ENCODE measurements at regions not wholly inside any gene's neighbourhood (a gene's known extent, or its start where the extent isn't known, plus 50 kb on each side); places are given as distances from the start of the nearest gene placed in this dataset.

DNA sequence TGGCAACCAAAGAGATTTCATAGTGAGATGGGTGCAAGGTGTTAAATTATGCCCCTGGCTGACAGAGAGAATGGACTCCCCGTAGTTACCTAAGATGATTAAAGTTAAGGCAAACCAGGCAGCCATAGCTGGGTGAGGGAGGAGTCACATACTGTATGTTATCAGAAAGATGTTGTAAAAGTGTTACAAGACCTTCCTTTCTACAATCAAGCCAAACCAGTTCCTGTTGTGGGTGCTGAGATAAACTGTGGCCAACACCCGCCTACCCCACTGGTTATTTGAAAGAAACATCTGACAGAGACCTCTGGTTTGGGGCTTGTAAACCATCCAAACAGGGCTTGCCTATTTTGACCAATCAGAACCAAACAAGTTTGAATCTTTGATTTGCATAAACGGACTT is 684.7 kb upstream of the NUDT12 start:
- Histone ChIP-seq H4K8ac (ENCODE audit: low read depth in 2 of 2, low read length in 2 of 2) (no peak overlapping the region), H3K18ac (ENCODE audit: low read depth, low read length) (no peak overlapping the region), H3K79me1 (ENCODE audit: low read depth in 1 of 2, low read length in 2 of 2) (no peaks in the 10 kb centered on the region), H2BK5ac (ENCODE audit: low read depth, low read length, poor library complexity, severe bottlenecking) (no peak overlapping the region), H3K4me1 (ENCODE audit: control insufficient read depth, insufficient read depth, low read length) (no peaks in the 10 kb centered on the region), H2AK9ac (replicated peaks; ENCODE audit: low read depth, low read length, poor library complexity) (no peak overlapping the region), H2AFZ (replicated peaks; ENCODE audit: low read length, poor library complexity) (no peak overlapping the region), H3K4me2 (ENCODE audit: low read depth, low read length) (no peak overlapping the region), H3K27me3 (ENCODE audit: control insufficient read depth, insufficient read depth, low read length) (no peaks in the 10 kb centered on the region), H2BK120ac (ENCODE audit: low read depth, low read length) (no peak overlapping the region), H4K20me1 (ENCODE audit: insufficient read depth, low read length) (no peaks in the 10 kb centered on the region), H2BK20ac (ENCODE audit: low read depth, low read length) (no peak overlapping the region), H3K9me1 (ENCODE audit: insufficient read depth, low read length) (no peaks in the 10 kb centered on the region), H4K91ac (ENCODE audit: insufficient read depth, low read depth, low read length) (no peak overlapping the region), H3K56ac (ENCODE audit: extremely low read depth, insufficient read depth, low read length) (no peak overlapping the region), H3K23ac (ENCODE audit: low read depth, low read length) (no peak overlapping the region), H4K5ac (ENCODE audit: low read depth, low read length) (no peak overlapping the region), H3K27ac (ENCODE audit: insufficient read depth, low read length) (no peak overlapping the region), H3K9me3 (ENCODE audit: control insufficient read depth, insufficient read depth, low read length) (no peaks in the 10 kb centered on the region), H3K4ac (ENCODE audit: low read depth, low read length) (no peak overlapping the region), H3K4me3 (ENCODE audit: insufficient read depth, low read depth, low read length) (no peak overlapping the region), H3K36me3 (ENCODE audit: control insufficient read depth, insufficient read depth, low read length) (no peaks in the 10 kb centered on the region), H2BK15ac (ENCODE audit: low read depth, low read length) (no peak overlapping the region), H3K9ac (ENCODE audit: low read depth, low read length) (no peak overlapping the region), H2AK5ac (ENCODE audit: low read depth, low read length) (no peak overlapping the region), H3K14ac (replicated peaks; ENCODE audit: low read depth, low read length) (no peak overlapping the region)
- dilution Hi-C loops (cut with HindIII; ENCODE audit: low sequenced_read_pairs, unreplicated experiment) (no loop called here), in situ Hi-C loops (cut with MboI; ENCODE audit: low sequenced_read_pairs) (no loop called here), intact Hi-C loops (cut with micrococcal nuclease) (no loop called here)
- ATAC-seq (ENCODE audit: low read depth) = no peak
- BruUV-seq (replicated peaks) = no TSS peak
- no peak for DNase-seq
- TF ChIP-seq CEBPB (IDR thresholded peaks at IDR 0.05; ENCODE audit: low read depth, low read length) (no peak), RCOR1 (IDR thresholded peaks at IDR 0.05; ENCODE audit: insufficient replicate concordance, low read length) (no peak)
- WGBS, 2 experiments (ENCODE audit: extremely low coverage in 2 of 2, insufficient read length in 1 of 2) = no CpG with 5 or more reads among the region's 3 CpGs
- CTCF ChIA-PET = no interaction called here
- POLR2A ChIA-PET (ENCODE audit: unreplicated experiment) = no interaction called here

Measured in IMR-90 (cell line).